ENCODE measurements at regions not wholly inside any gene's neighbourhood (a gene's known extent, or its start where the extent isn't known, plus 50 kb on each side); places are given as distances from the start of the nearest gene placed in this dataset.

DNA sequence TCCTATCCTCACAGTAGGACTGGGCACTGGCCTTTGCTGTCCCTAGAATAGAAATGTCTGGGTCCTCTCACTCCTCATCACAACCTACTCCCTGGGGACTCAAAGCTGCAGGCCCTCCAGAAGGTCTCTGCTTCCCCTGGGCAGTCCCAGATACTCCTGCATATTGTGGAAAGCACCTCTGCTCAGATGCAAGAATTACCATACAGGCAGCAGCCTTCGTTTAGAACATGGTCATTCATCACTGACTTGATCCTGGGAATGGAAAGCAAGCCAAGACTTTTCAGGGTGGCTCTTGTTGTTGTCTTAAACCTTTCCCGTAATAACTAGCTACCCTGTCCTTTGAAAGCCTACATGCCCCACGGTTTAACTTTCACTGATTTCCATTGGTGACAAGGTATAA, 53.1 kb upstream of the NPAS2 start:
- DNase-seq (ENCODE audit: extremely low spot score): no peak
- TF ChIP-seq, protein P1, sequence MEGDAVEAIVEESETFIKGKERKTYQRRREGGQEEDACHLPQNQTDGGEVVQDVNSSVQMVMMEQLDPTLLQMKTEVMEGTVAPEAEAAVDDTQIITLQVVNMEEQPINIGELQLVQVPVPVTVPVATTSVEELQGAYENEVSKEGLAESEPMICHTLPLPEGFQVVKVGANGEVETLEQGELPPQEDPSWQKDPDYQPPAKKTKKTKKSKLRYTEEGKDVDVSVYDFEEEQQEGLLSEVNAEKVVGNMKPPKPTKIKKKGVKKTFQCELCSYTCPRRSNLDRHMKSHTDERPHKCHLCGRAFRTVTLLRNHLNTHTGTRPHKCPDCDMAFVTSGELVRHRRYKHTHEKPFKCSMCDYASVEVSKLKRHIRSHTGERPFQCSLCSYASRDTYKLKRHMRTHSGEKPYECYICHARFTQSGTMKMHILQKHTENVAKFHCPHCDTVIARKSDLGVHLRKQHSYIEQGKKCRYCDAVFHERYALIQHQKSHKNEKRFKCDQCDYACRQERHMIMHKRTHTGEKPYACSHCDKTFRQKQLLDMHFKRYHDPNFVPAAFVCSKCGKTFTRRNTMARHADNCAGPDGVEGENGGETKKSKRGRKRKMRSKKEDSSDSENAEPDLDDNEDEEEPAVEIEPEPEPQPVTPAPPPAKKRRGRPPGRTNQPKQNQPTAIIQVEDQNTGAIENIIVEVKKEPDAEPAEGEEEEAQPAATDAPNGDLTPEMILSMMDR (IDR thresholded peaks at IDR 0.05; ENCODE audit: control extremely low read depth, extremely low read depth, low read depth, missing control alignments): no peak
- ChIA-PET POLR2A (no interaction called here), CTCF (no interaction called here)

DNA sequence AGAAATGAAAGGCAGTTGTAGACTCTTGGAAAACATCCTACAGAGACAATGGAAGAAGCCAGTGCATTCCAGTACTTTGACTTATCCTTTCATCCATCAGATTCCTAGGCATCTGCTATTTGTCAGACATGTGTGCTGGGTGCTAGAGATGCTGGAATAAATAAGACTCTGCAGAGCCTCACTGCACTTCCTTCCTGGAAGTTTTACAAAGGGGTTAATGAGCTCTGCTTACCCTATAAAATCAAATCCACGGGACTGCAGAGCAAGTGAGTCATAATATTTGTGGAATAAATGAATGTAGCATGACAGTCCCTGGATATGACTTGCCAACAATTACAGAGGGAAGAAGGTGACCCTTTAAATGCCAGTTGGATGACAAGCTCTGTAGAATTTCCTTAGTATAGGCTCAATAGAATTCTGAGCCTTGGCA, 52.7 kb upstream of the NPAS2 start:
- ChIA-PET POLR2A (no interaction called here), CTCF (interaction anchor here (0.8 to 1.3 kb wide), 2 partner anchors 10 to 12 kb away, joined by 3 read pairs; no protein-coding TSS in a partner anchor)
- no peak for DNase-seq (ENCODE audit: extremely low spot score)
- TF ChIP-seq, protein P1 (IDR thresholded peaks at IDR 0.05; ENCODE audit: control extremely low read depth, extremely low read depth, low read depth, missing control alignments): no peak

DNA sequence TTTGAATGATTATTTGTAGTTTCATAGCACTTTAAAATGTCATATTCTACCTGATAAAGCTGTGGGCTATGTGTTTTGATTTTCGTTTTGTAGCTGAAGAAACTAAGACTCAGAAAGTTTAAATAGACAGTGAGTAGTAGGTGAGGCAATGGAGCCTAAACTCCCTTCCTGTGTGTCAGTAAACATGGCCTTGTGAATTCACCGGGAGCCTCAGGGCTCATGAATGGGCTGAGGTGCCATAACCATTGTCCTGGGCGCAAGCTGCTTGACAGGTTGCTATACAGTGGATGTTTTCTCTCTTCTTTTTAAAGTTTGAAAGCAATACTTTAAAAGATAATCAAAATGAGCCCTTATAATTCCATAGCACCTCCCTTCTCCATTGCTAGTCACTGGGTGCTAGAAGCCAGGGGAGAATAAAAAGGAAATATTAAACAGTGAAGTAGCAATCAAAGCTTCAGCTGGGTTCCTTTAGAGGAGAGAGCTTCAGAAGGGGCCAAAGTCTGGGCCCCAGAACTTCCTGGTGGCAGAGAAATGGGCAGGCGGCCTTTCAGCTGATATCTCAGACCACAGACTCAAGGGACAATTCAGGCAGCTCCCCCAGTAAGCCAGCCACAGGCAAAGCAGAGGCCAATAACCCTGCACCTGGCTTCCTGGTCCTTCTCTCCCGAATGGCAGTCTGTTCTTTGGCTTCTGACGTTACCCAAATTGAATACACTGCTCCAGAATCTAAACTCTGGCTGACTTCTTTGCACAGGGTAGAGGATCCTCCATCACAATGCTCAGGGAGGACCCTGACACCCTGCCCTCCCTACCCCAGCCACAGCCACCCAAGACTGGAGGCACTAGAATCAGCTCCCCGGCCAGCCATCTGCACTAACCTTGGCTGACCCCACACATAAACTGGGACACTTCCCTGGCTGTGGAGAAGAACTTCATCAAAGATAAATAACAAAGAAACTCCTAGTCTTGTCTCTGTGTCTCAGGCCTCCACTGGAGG, 51.8 kb upstream of the NPAS2 start:
- TF ChIP-seq, protein P1 (IDR thresholded peaks at IDR 0.05; ENCODE audit: control extremely low read depth, extremely low read depth, low read depth, missing control alignments): no peak
- ChIA-PET POLR2A (no interaction called here), CTCF (interaction anchor here (0.8 to 1.3 kb wide), 2 partner anchors 9 to 11 kb away, joined by 3 read pairs; no protein-coding TSS in a partner anchor)
- DNase-seq (ENCODE audit: extremely low spot score): no peak
